ENCODE measurements at regions not wholly inside any gene's neighbourhood (a gene's known extent, or its start where the extent isn't known, plus 50 kb on each side); places are given as distances from the start of the nearest gene placed in this dataset.

GRCh38 chrX:146581981-146582712 is 227.4 kb upstream of the CXorf51B start:
- DNase-seq (ENCODE audit: insufficient read length, low spot score, missing footprints): peak; percentile 29
- no peak overlapping the region for H3K27ac ChIP-seq (ENCODE audit: low read depth, low read length)
- no peak overlapping the region for H2AFZ ChIP-seq (ENCODE audit: low read length)
- peaks cover 2% of the 10 kb centered on the region for H3K9me3 ChIP-seq (ENCODE audit: low read depth, low read length)
- H3K27me3 ChIP-seq (ENCODE audit: insufficient read depth, low read length): no peaks in the 10 kb centered on the region
- no peak for TF ChIP-seq CTCF (IDR thresholded peaks at IDR 0.05; ENCODE audit: extremely low read depth, low read depth, low read length)
- no peaks in the 10 kb centered on the region for H3K36me3 ChIP-seq (ENCODE audit: insufficient read depth, low read length)
- H3K4me2 ChIP-seq (ENCODE audit: insufficient read depth, low read length): no peak overlapping the region
- no peaks in the 10 kb centered on the region for H3K4me1 ChIP-seq (ENCODE audit: insufficient read depth, low read length)
- H3K79me2 ChIP-seq (ENCODE audit: insufficient read depth, low read length): no peaks in the 10 kb centered on the region
- H3K4me3 ChIP-seq (ENCODE audit: insufficient read depth, low read length): no peak overlapping the region
- H4K20me1 ChIP-seq (ENCODE audit: insufficient read depth, low read length): no peaks in the 10 kb centered on the region

- H2AFZ ChIP-seq (ENCODE audit: low read length): no peak overlapping the region
- no peak overlapping the region for H3K27ac ChIP-seq (ENCODE audit: low read depth, low read length)
- H3K36me3 ChIP-seq (ENCODE audit: insufficient read depth, low read length): no peaks in the 10 kb centered on the region
- no peaks in the 10 kb centered on the region for H4K20me1 ChIP-seq (ENCODE audit: insufficient read depth, low read length)
- no peaks in the 10 kb centered on the region for H3K27me3 ChIP-seq (ENCODE audit: insufficient read depth, low read length)
- H3K4me1 ChIP-seq (ENCODE audit: insufficient read depth, low read length): no peaks in the 10 kb centered on the region
- H3K79me2 ChIP-seq (ENCODE audit: insufficient read depth, low read length): no peaks in the 10 kb centered on the region
- H3K9me3 ChIP-seq (ENCODE audit: low read depth, low read length): no peaks in the 10 kb centered on the region
- no peak for DNase-seq (ENCODE audit: insufficient read length, low spot score, missing footprints)
- TF ChIP-seq CTCF (IDR thresholded peaks at IDR 0.05; ENCODE audit: extremely low read depth, low read depth, low read length): no peak
- H3K4me2 ChIP-seq (ENCODE audit: insufficient read depth, low read length): no peak overlapping the region
- no peak overlapping the region for H3K4me3 ChIP-seq (ENCODE audit: insufficient read depth, low read length)
Observed at GRCh38 chrX:146602246-146602645, 207.3 kb upstream of the CXorf51B start.

GRCh38 chrX:146604196-146604595 is 205.4 kb upstream of the CXorf51B start:
- Histone ChIP-seq H2AFZ (ENCODE audit: low read length) (no peak overlapping the region), H3K36me3 (ENCODE audit: insufficient read depth, low read length) (no peaks in the 10 kb centered on the region), H3K4me2 (ENCODE audit: insufficient read depth, low read length) (no peak overlapping the region), H3K4me3 (ENCODE audit: insufficient read depth, low read length) (no peak overlapping the region), H3K9me3 (ENCODE audit: low read depth, low read length) (no peaks in the 10 kb centered on the region), H4K20me1 (ENCODE audit: insufficient read depth, low read length) (no peaks in the 10 kb centered on the region), H3K79me2 (ENCODE audit: insufficient read depth, low read length) (no peaks in the 10 kb centered on the region), H3K4me1 (ENCODE audit: insufficient read depth, low read length) (no peaks in the 10 kb centered on the region), H3K27ac (ENCODE audit: low read depth, low read length) (no peak overlapping the region), H3K27me3 (ENCODE audit: insufficient read depth, low read length) (no peaks in the 10 kb centered on the region)
- no peak for DNase-seq (ENCODE audit: insufficient read length, low spot score, missing footprints)
- no peak for TF ChIP-seq CTCF (IDR thresholded peaks at IDR 0.05; ENCODE audit: extremely low read depth, low read depth, low read length)

- Histone ChIP-seq H3K4me1 (ENCODE audit: insufficient read depth, low read length) (no peaks in the 10 kb centered on the region), H3K36me3 (ENCODE audit: insufficient read depth, low read length) (no peaks in the 10 kb centered on the region), H3K27ac (ENCODE audit: low read depth, low read length) (no peak overlapping the region), H4K20me1 (ENCODE audit: insufficient read depth, low read length) (no peaks in the 10 kb centered on the region), H3K9me3 (ENCODE audit: low read depth, low read length) (no peaks in the 10 kb centered on the region), H3K4me2 (ENCODE audit: insufficient read depth, low read length) (no peak overlapping the region), H3K4me3 (ENCODE audit: insufficient read depth, low read length) (no peak overlapping the region), H3K79me2 (ENCODE audit: insufficient read depth, low read length) (no peaks in the 10 kb centered on the region), H2AFZ (ENCODE audit: low read length) (no peak overlapping the region), H3K27me3 (ENCODE audit: insufficient read depth, low read length) (no peaks in the 10 kb centered on the region)
- TF ChIP-seq CTCF (IDR thresholded peaks at IDR 0.05; ENCODE audit: extremely low read depth, low read depth, low read length): no peak
- DNase-seq (ENCODE audit: insufficient read length, low spot score, missing footprints): no peak
Observed at GRCh38 chrX:146614663-146615478, 194.7 kb upstream of the CXorf51B start.

Data from osteoblast (primary cell).